Gastroesophageal sphincter (tissue), 3 donors: ENCODE measurements at regions not wholly inside any gene's neighbourhood (a gene's known extent, or its start where the extent isn't known, plus 50 kb on each side); places are given as distances from the start of the nearest gene placed in this dataset.

ENCODE experiments used
- POLR2A ChIP-seq, 2 donors: fragments of 450-650 bp; IDR thresholded peaks; one replicate each; pipeline ENCODE4 v1.6.1; 2017; ENCODE audit warnings: antibody characterized with exemption in 2 of 2, mild to moderate bottlenecking in 2 of 2, moderate library complexity in 1 of 2
- POLR2AphosphoS5 ChIP-seq: sonication (generic); formaldehyde crosslinking; IDR thresholded peaks from one replicate; pipeline ENCODE4 v1.6.1; 2017; ENCODE audit warnings: antibody characterized with exemption
- TF ChIP-seq, protein P1 (sequence below), 4 experiments: fragments of 200-600 bp in 2 of 4; fragments of 450-650 bp in 2 of 4; sonication (generic) in 1 of 4; IDR thresholded peaks; one replicate each; pipeline ENCODE4 v1.5.1; 2017 to 2019; ENCODE audit warnings: antibody characterized with exemption in 4 of 4, mild to moderate bottlenecking in 2 of 4, moderate library complexity in 2 of 4

DNA sequence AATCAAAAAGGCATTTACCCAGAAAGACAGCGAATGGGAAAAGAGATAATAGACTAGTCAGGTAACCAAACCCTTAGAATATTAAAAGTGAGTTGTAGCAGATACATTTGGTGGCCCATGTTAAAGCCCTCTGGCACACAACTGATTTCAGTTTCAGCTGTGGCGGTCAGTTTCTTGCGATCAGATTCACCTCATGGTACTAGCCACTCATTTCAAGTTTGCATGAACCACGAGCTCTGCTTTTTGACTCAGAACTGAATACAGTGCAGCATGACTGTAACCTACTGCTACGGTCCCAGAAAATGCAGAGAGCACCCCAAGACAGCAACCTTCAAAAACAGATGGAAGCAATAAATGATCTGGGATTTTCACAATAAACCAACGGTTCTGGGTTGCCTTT lies 919.1 kb upstream of the PCDH10 start:
- TF ChIP-seq POLR2AphosphoS5 = no peak
- TF ChIP-seq, protein P1, sequence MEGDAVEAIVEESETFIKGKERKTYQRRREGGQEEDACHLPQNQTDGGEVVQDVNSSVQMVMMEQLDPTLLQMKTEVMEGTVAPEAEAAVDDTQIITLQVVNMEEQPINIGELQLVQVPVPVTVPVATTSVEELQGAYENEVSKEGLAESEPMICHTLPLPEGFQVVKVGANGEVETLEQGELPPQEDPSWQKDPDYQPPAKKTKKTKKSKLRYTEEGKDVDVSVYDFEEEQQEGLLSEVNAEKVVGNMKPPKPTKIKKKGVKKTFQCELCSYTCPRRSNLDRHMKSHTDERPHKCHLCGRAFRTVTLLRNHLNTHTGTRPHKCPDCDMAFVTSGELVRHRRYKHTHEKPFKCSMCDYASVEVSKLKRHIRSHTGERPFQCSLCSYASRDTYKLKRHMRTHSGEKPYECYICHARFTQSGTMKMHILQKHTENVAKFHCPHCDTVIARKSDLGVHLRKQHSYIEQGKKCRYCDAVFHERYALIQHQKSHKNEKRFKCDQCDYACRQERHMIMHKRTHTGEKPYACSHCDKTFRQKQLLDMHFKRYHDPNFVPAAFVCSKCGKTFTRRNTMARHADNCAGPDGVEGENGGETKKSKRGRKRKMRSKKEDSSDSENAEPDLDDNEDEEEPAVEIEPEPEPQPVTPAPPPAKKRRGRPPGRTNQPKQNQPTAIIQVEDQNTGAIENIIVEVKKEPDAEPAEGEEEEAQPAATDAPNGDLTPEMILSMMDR (IDR thresholded peaks at IDR 0.05) = no peak
- no peak for TF ChIP-seq POLR2A (IDR thresholded peaks at IDR 0.05)
